GM12892 (cell line): ENCODE measurements at regions not wholly inside any gene's neighbourhood (a gene's known extent, or its start where the extent isn't known, plus 50 kb on each side); places are given as distances from the start of the nearest gene placed in this dataset.

ENCODE experiments used
- POLR2A ChIP-seq: IDR thresholded peaks from 2 replicates; pipeline ENCODE4 v1.6.1; 2011; ENCODE audit warnings: low read depth, low read length, control low read depth
- POLR2AphosphoS5 ChIP-seq: IDR thresholded peaks from 2 replicates; pipeline ENCODE4 v1.6.1; 2011; ENCODE audit warnings: low read depth, low read length, control low read depth
- TAF1 ChIP-seq: IDR thresholded peaks from 2 replicates; pipeline ENCODE4 v1.6.1; 2011; ENCODE audit warnings: low read depth, mild to moderate bottlenecking, control low read depth, low read length, borderline replicate concordance

GRCh38 chr14:61193476-61193875 lies 87.7 kb downstream of the TMEM30B start:
- no peak for TF ChIP-seq POLR2A
- TF ChIP-seq POLR2AphosphoS5, result no peak
- TF ChIP-seq TAF1, result no peak
